ENCODE measurements at regions not wholly inside any gene's neighbourhood (a gene's known extent, or its start where the extent isn't known, plus 50 kb on each side); places are given as distances from the start of the nearest gene placed in this dataset.
"Not testable (repeated sequence)": the region's sequence is repeated elsewhere in the genome, so short reads cannot be mapped to it uniquely, and the experiment has no call there.

GRCh38 chr9:22969350-22969979, 522.8 kb downstream of the DMRTA1 start:
- no peak for DNase-seq (ENCODE audit: extremely low spot score in 2 of 2)
- Histone ChIP-seq H3K36me3 (no peaks in the 10 kb centered on the region), H3K27me3 (no peaks in the 10 kb centered on the region), H3K4me1 (no peaks in the 10 kb centered on the region), H3K4me3 (no peak overlapping the region), H3K9me3 (no peaks in the 10 kb centered on the region), H3K27ac (no peak overlapping the region)
- TF ChIP-seq POLR2AphosphoS5 (IDR thresholded peaks at IDR 0.05; ENCODE audit: insufficient read depth in 1 of 2, low read depth in 1 of 2) (no peak), POLR2A (IDR thresholded peaks at IDR 0.05) (no peak), CTCF (IDR thresholded peaks at IDR 0.05) (no peak)
- intact Hi-C loops (cut with DNase I) = no loop called here

GRCh38 chr9:22970434-22970975, 523.9 kb downstream of the DMRTA1 start:
- Histone ChIP-seq H3K4me3 (no peak overlapping the region), H3K27ac (no peak overlapping the region), H3K36me3 (no peaks in the 10 kb centered on the region), H3K9me3 (no peaks in the 10 kb centered on the region), H3K27me3 (no peaks in the 10 kb centered on the region), H3K4me1 (no peaks in the 10 kb centered on the region)
- TF ChIP-seq POLR2A (IDR thresholded peaks at IDR 0.05) (no peak), CTCF (IDR thresholded peaks at IDR 0.05) (no peak), POLR2AphosphoS5 (IDR thresholded peaks at IDR 0.05; ENCODE audit: insufficient read depth in 1 of 2, low read depth in 1 of 2) (no peak)
- intact Hi-C loops (cut with DNase I) = no loop called here
- no peak for DNase-seq (ENCODE audit: extremely low spot score in 2 of 2)

- H3K27ac ChIP-seq = no peak overlapping the region
- no peak for DNase-seq (ENCODE audit: extremely low spot score in 2 of 2)
- H3K4me1 ChIP-seq = no peaks in the 10 kb centered on the region
- TF ChIP-seq POLR2AphosphoS5 (IDR thresholded peaks at IDR 0.05; ENCODE audit: insufficient read depth in 1 of 2, low read depth in 1 of 2) = no peak
- TF ChIP-seq POLR2A (IDR thresholded peaks at IDR 0.05) = no peak
- no peak for TF ChIP-seq CTCF (IDR thresholded peaks at IDR 0.05)
- no peaks in the 10 kb centered on the region for H3K36me3 ChIP-seq
- no peak overlapping the region for H3K4me3 ChIP-seq
- H3K27me3 ChIP-seq = no peaks in the 10 kb centered on the region
- intact Hi-C loops (cut with DNase I) = no loop called here
- H3K9me3 ChIP-seq = no peaks in the 10 kb centered on the region
Measured at GRCh38 chr9:22975951-22976350, 529.3 kb downstream of the DMRTA1 start.

- H3K9me3 ChIP-seq = no peaks in the 10 kb centered on the region
- H3K36me3 ChIP-seq = no peaks in the 10 kb centered on the region
- no peaks in the 10 kb centered on the region for H3K27me3 ChIP-seq
- H3K4me3 ChIP-seq = no peak overlapping the region
- H3K4me1 ChIP-seq = no peaks in the 10 kb centered on the region
- intact Hi-C loops (cut with DNase I) = no loop called here
- no peak overlapping the region for H3K27ac ChIP-seq
- DNase-seq (ENCODE audit: extremely low spot score in 2 of 2) = no peak
- TF ChIP-seq POLR2A (IDR thresholded peaks at IDR 0.05) (no peak), CTCF (IDR thresholded peaks at IDR 0.05) (no peak), POLR2AphosphoS5 (IDR thresholded peaks at IDR 0.05; ENCODE audit: insufficient read depth in 1 of 2, low read depth in 1 of 2) (no peak)
Measured at GRCh38 chr9:22976454-22976853, 529.8 kb downstream of the DMRTA1 start.

GRCh38 chr9:22980429-22980828, 533.8 kb downstream of the DMRTA1 start:
- intact Hi-C loops (cut with DNase I); H3K36me3 ChIP-seq; H3K4me1 ChIP-seq; H3K27ac ChIP-seq; DNase-seq (ENCODE audit: extremely low spot score in 2 of 2); H3K4me3 ChIP-seq; H3K27me3 ChIP-seq; H3K9me3 ChIP-seq: not testable (repeated sequence)

All from vagina (tissue), 2 donors.